Subcutaneous abdominal adipose tissue (tissue), 5 donors: ENCODE measurements at regions not wholly inside any gene's neighbourhood (a gene's known extent, or its start where the extent isn't known, plus 50 kb on each side); places are given as distances from the start of the nearest gene placed in this dataset.

ENCODE experiments used
- H3K27ac ChIP-seq: one replicate; pipeline ENCODE4 v1.7.0; 2013; ENCODE audit warnings: low read depth, mild to moderate bottlenecking, inconsistent platforms, low read length, moderate library complexity
- H3K27me3 ChIP-seq, 5 donors: one replicate each; pipeline ENCODE4 v1.7.0; 2013; ENCODE audit warnings: low read length in 5 of 5, inconsistent platforms in 1 of 5; ENCODE audit not compliant: control insufficient read depth in 5 of 5, insufficient read depth in 4 of 5
- H3K36me3 ChIP-seq, 5 donors: one replicate each; pipeline ENCODE4 v1.7.0; 2013; ENCODE audit warnings: low read length in 5 of 5; ENCODE audit not compliant: control insufficient read depth in 5 of 5, insufficient read depth in 5 of 5
- H3K4me1 ChIP-seq, 5 donors: one replicate each; pipeline ENCODE4 v1.7.0; 2013; ENCODE audit warnings: low read length in 5 of 5, mild to moderate bottlenecking in 3 of 5, moderate library complexity in 1 of 5; ENCODE audit not compliant: control insufficient read depth in 5 of 5, insufficient read depth in 5 of 5
- H3K4me3 ChIP-seq, 5 donors: one replicate each; pipeline ENCODE4 v1.7.0; 2013; ENCODE audit warnings: low read length in 5 of 5, low read depth in 1 of 5
- H3K9ac ChIP-seq, 5 donors: one replicate each; pipeline ENCODE4 v1.7.0; 2013; ENCODE audit warnings: low read length in 5 of 5, mild to moderate bottlenecking in 4 of 5, moderate library complexity in 3 of 5
- H3K9me3 ChIP-seq, 5 donors: one replicate each; pipeline ENCODE4 v1.7.0; 2013; ENCODE audit warnings: low read length in 5 of 5; ENCODE audit not compliant: control insufficient read depth in 5 of 5
- donor health status: healthy.
- donor health status: healthy.
- donor health status: healthy.
- donor health status: healthy.
- donor health status: healthy.

- Histone ChIP-seq H3K9ac (no peak overlapping the region), H3K9me3 (peaks cover 2 to 14% (median 11%) of the 10 kb centered on the region in 5 donors), H3K4me3 (no peak overlapping the region), H3K27me3 (no peaks in the 10 kb centered on the region), H3K27ac (no peak overlapping the region), H3K36me3 (no peaks in the 10 kb centered on the region), H3K4me1 (no peaks in the 10 kb centered on the region)
Measured at GRCh38 chr5:30287890-30288289, 905.6 kb upstream of the CDH6 start.

DNA sequence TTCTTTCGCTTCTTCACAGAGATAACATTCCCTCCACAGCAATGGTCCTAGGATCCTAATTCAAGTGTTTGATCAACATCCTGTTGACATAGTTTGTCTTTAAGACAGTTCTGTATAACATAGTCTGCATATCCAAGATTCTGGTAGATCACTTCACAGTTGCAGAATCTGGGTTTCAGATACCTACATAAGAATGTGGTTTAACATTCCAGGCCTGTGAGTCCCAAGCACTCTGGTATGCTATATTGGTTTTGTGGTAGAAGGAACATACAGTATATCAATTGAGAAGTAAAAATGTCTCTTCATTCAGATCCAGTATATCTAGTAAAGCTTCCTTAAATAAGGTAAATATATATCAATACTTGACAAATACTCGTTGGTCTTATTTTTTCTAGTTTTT is 914.2 kb upstream of the CDH6 start:
- Histone ChIP-seq H3K36me3 (no peaks in the 10 kb centered on the region), H3K27me3 (no peaks in the 10 kb centered on the region), H3K9me3 (peaks cover 0 to 3% (median 0%) of the 10 kb centered on the region in 5 donors), H3K4me1 (no peaks in the 10 kb centered on the region), H3K27ac (no peak overlapping the region), H3K9ac (no peak overlapping the region), H3K4me3 (no peak overlapping the region)

GRCh38 chr5:30267026-30267425 is 926.5 kb upstream of the CDH6 start:
- H3K27me3 ChIP-seq, result no peaks in the 10 kb centered on the region
- H3K36me3 ChIP-seq, result no peaks in the 10 kb centered on the region
- no peak overlapping the region for H3K9ac ChIP-seq
- no peaks in the 10 kb centered on the region for H3K4me1 ChIP-seq
- no peak overlapping the region for H3K27ac ChIP-seq
- H3K4me3 ChIP-seq, result no peak overlapping the region
- H3K9me3 ChIP-seq, result peaks cover 0 to 2% (median 0%) of the 10 kb centered on the region in 5 donors

- no peaks in the 10 kb centered on the region for H3K36me3 ChIP-seq
- H3K9ac ChIP-seq, result no peak overlapping the region
- H3K27me3 ChIP-seq, result no peaks in the 10 kb centered on the region
- no peak overlapping the region for H3K4me3 ChIP-seq
- no peaks in the 10 kb centered on the region for H3K4me1 ChIP-seq
- H3K9me3 ChIP-seq, result peaks cover 0 to 3% (median 0%) of the 10 kb centered on the region in 5 donors
- H3K27ac ChIP-seq, result no peak overlapping the region
Measured at GRCh38 chr5:30239331-30240022, 954.0 kb upstream of the CDH6 start.

- Histone ChIP-seq H3K27me3 (no peaks in the 10 kb centered on the region), H3K4me3 (no peak overlapping the region), H3K4me1 (no peaks in the 10 kb centered on the region), H3K27ac (no peak overlapping the region), H3K36me3 (no peaks in the 10 kb centered on the region), H3K9ac (no peak overlapping the region), H3K9me3 (peaks cover 0 to 3% (median 0%) of the 10 kb centered on the region in 5 donors)
Measured at GRCh38 chr5:30237189-30237588, 956.3 kb upstream of the CDH6 start.

DNA sequence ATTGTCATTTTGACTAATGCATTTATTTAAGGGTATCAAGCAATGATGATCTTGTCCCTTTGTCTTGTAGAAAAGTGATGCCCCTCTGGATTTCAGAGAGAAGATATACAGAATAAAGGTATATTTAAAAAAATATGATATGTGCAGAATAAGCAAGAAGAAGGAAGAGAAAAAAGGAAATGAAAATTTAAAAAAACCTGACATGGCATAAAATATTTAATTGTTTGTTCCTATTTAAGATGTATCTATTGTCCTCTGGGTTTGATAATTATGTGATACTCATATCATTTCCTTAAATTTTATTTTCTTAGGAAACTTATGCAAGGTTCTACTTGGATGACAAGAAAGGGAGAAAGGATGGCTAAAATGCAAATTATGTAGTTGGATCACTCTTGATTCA is 983.7 kb upstream of the CDH6 start:
- no peak overlapping the region for H3K4me3 ChIP-seq
- peaks cover 0 to 15% (median 3%) of the 10 kb centered on the region in 5 donors for H3K9me3 ChIP-seq
- H3K36me3 ChIP-seq, result no peaks in the 10 kb centered on the region
- no peak overlapping the region for H3K27ac ChIP-seq
- H3K9ac ChIP-seq, result no peak overlapping the region
- H3K27me3 ChIP-seq, result no peaks in the 10 kb centered on the region
- H3K4me1 ChIP-seq, result no peaks in the 10 kb centered on the region

GRCh38 chr5:30197662-30198061 is 995.8 kb upstream of the CDH6 start:
- Histone ChIP-seq H3K4me3 (no peak overlapping the region), H3K27ac (no peak overlapping the region), H3K9ac (no peak overlapping the region), H3K27me3 (no peaks in the 10 kb centered on the region), H3K4me1 (no peaks in the 10 kb centered on the region), H3K36me3 (no peaks in the 10 kb centered on the region), H3K9me3 (peaks cover 0 to 9% (median 0%) of the 10 kb centered on the region in 5 donors)

GRCh38 chr5:30195036-30195435 is 998.5 kb upstream of the CDH6 start:
- H3K4me3 ChIP-seq, result no peak overlapping the region
- no peak overlapping the region for H3K27ac ChIP-seq
- no peaks in the 10 kb centered on the region for H3K36me3 ChIP-seq
- H3K9me3 ChIP-seq, result peaks cover 0 to 11% (median 0%) of the 10 kb centered on the region in 5 donors
- H3K27me3 ChIP-seq, result no peaks in the 10 kb centered on the region
- H3K4me1 ChIP-seq, result no peaks in the 10 kb centered on the region
- H3K9ac ChIP-seq, result no peak overlapping the region

DNA sequence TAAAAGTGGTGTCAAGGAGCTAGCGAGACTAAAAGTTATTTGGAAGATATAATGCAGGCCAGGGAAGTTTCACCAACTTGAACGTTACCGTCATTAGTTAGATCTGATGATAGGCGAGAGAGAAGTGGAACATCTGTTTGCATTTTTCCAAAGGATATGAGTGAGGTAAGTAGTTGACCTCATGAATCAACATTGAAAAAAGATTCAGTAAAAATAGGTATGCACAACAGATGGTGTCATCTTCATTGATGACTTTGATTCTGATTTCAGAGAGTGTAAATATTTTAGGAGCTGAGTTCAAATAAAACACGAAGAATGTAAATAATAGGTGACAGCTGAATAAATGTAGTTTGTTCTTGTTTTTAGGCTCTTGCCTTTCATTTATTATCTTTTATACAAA is 998.9 kb upstream of the CDH6 start:
- Histone ChIP-seq H3K4me3 (no peak overlapping the region), H3K9me3 (peaks cover 0 to 11% (median 0%) of the 10 kb centered on the region in 5 donors)

DNA sequence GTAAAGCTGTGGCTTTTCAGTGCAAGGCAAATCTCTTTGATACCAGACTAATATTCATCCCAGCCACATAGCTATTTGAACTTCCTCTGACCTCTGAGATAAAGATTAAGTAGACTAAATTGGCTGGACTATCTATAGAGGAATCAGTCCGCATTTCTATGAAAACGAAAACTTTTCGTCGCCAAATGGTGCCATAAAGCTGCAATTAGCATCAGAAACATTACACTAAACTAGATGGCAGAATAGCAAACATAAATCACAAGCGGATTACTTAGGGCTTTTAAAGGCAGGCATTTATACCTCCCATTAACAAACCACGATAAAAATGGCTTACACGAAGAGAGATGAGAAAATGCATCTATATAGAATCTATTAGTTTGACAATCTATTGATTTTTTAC is 1009.7 kb upstream of the CDH6 start:
- no peak overlapping the region for H3K27ac ChIP-seq
- no peak overlapping the region for H3K4me3 ChIP-seq
- H3K9ac ChIP-seq, result no peak overlapping the region
- no peaks in the 10 kb centered on the region for H3K36me3 ChIP-seq
- peaks cover 0 to 3% (median 0%) of the 10 kb centered on the region in 5 donors for H3K9me3 ChIP-seq
- H3K27me3 ChIP-seq, result no peaks in the 10 kb centered on the region
- no peaks in the 10 kb centered on the region for H3K4me1 ChIP-seq

More for the DNA sequence above, 998.9 kb upstream of the CDH6 start:
- Histone ChIP-seq H3K27ac (no peak overlapping the region), H3K4me1 (no peaks in the 10 kb centered on the region), H3K9ac (no peak overlapping the region), H3K27me3 (no peaks in the 10 kb centered on the region), H3K36me3 (no peaks in the 10 kb centered on the region)
